Mammary epithelial cell (primary cell): ENCODE measurements at regions not wholly inside any gene's neighbourhood (a gene's known extent, or its start where the extent isn't known, plus 50 kb on each side); places are given as distances from the start of the nearest gene placed in this dataset.

Source experiments
- EZH2 ChIP-seq: IDR thresholded peaks from 2 replicates; pipeline ENCODE4 v1.6.1; 2012; ENCODE audit warnings: low read length, inconsistent platforms, borderline replicate concordance
- TF ChIP-seq, protein P1 (sequence below), 2 donors: IDR thresholded peaks in 1 of 2; conservative IDR thresholded peaks in 1 of 2; 2 replicates each; pipeline ENCODE4 v1.5.1; 2011 to 2012; ENCODE audit warnings: inconsistent platforms in 2 of 2, low read length in 2 of 2, mild to moderate bottlenecking in 2 of 2, control low read depth in 1 of 2, low read depth in 1 of 2; ENCODE audit not compliant: insufficient read depth in 1 of 2; ENCODE audit errors: extremely low read depth in 1 of 2

DNA sequence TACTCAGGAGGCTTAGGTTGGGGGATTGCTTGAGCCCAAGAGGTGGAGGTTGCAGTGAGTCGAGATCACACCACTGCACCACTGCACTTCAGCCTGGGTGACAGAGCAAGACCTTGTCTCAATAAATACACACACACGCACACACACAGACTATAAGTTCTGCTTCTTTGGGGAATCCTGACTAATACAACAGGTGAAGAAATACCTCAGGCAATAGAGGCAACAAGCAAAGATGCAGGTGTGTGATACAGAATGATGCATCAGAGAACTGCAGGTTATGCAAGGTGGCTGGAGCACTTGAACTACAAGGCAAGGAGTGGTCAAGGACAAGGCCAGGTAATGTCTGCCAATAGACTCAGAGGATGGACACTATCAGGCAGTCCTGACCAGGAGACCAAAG lies 117.6 kb upstream of the ZNF678 start:
- TF ChIP-seq EZH2: no peak
- TF ChIP-seq, protein P1, sequence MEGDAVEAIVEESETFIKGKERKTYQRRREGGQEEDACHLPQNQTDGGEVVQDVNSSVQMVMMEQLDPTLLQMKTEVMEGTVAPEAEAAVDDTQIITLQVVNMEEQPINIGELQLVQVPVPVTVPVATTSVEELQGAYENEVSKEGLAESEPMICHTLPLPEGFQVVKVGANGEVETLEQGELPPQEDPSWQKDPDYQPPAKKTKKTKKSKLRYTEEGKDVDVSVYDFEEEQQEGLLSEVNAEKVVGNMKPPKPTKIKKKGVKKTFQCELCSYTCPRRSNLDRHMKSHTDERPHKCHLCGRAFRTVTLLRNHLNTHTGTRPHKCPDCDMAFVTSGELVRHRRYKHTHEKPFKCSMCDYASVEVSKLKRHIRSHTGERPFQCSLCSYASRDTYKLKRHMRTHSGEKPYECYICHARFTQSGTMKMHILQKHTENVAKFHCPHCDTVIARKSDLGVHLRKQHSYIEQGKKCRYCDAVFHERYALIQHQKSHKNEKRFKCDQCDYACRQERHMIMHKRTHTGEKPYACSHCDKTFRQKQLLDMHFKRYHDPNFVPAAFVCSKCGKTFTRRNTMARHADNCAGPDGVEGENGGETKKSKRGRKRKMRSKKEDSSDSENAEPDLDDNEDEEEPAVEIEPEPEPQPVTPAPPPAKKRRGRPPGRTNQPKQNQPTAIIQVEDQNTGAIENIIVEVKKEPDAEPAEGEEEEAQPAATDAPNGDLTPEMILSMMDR (conservative IDR thresholded peaks at IDR 0.05 in 1 of 2, IDR thresholded peaks at IDR 0.05 in 1 of 2; ENCODE audit: extremely low read depth in 1 of 2, insufficient read depth in 1 of 2, low read depth in 1 of 2, low read length in 2 of 2): no peak
